HUES64 (cell line): ENCODE measurements at regions not wholly inside any gene's neighbourhood (a gene's known extent, or its start where the extent isn't known, plus 50 kb on each side); places are given as distances from the start of the nearest gene placed in this dataset.
"Not testable (repeated sequence)": the region's sequence is repeated elsewhere in the genome, so short reads cannot be mapped to it uniquely, and the experiment has no call there.

Experiments
- H3K27ac ChIP-seq: 2 replicates; pipeline ENCODE4 v1.7.0; 2013; ENCODE audit warnings: low read depth, low read length, inconsistent platforms
- H3K27me3 ChIP-seq: 2 replicates; pipeline ENCODE4 v1.6.1; 2013; ENCODE audit warnings: mild to moderate bottlenecking, low read length; ENCODE audit not compliant: insufficient read depth
- H3K36me3 ChIP-seq: 2 replicates; pipeline ENCODE4 v1.6.1; 2013; ENCODE audit warnings: mild to moderate bottlenecking, low read length; ENCODE audit not compliant: insufficient read depth
- H3K4me1 ChIP-seq: 2 replicates; pipeline ENCODE4 v1.6.1; 2013; ENCODE audit warnings: mild to moderate bottlenecking, low read length, moderate library complexity; ENCODE audit not compliant: insufficient read depth
- H3K4me3 ChIP-seq: 2 replicates; pipeline ENCODE4 v1.5.1; 2013; ENCODE audit warnings: mild to moderate bottlenecking, low read length, moderate library complexity
- H3K9ac ChIP-seq: 2 replicates; pipeline ENCODE4 v1.6.1; 2013; ENCODE audit warnings: mild to moderate bottlenecking, low read depth, low read length
- H3K9me3 ChIP-seq: 2 replicates; pipeline ENCODE4 v1.6.1; 2013; ENCODE audit warnings: low read depth, low read length; ENCODE audit not compliant: insufficient read depth
- WGBS: fragments of 150-250, 120-280 bp; methylation state at CpG from one replicate; pipeline ENCODE4 v1.1.7; 2013; ENCODE audit warnings: missing lambda C conversion rate; 5-methylcytosine and 5-hydroxymethylcytosine counted together

GRCh38 chr12:131205275-131205933, 251.7 kb downstream of the ADGRD1 start:
- not testable (repeated sequence) for H3K27me3 ChIP-seq, H3K36me3 ChIP-seq, H3K4me1 ChIP-seq, H3K27ac ChIP-seq, H3K9me3 ChIP-seq, H3K9ac ChIP-seq, H3K4me3 ChIP-seq
- 89% methylated on average over 19 of the region's 23 CpGs for WGBS

- not testable (repeated sequence) for H3K27me3 ChIP-seq, H3K9me3 ChIP-seq
- WGBS: 94% methylated on average over 11 of the region's 19 CpGs
Observed at GRCh38 chr12:131206630-131207299, 253.1 kb downstream of the ADGRD1 start.

GRCh38 chr12:131207300-131207660, 253.6 kb downstream of the ADGRD1 start:
- H3K9ac ChIP-seq, H3K27ac ChIP-seq, H3K9me3 ChIP-seq, H3K27me3 ChIP-seq, H3K36me3 ChIP-seq, H3K4me1 ChIP-seq, H3K4me3 ChIP-seq: not testable (repeated sequence)
- WGBS: 86% methylated on average over 12 of the region's 12 CpGs

More at GRCh38 chr12:131206630-131207299, 253.1 kb downstream of the ADGRD1 start:
- H3K27ac ChIP-seq, H3K36me3 ChIP-seq, H3K4me1 ChIP-seq, H3K9ac ChIP-seq, H3K4me3 ChIP-seq: not testable (repeated sequence)

GRCh38 chr12:131207841-131208240, 254.1 kb downstream of the ADGRD1 start:
- H3K4me1 ChIP-seq, H3K27ac ChIP-seq, H3K9ac ChIP-seq, H3K27me3 ChIP-seq, H3K4me3 ChIP-seq, H3K9me3 ChIP-seq, H3K36me3 ChIP-seq: not testable (repeated sequence)
- 94% methylated on average over 12 of the region's 21 CpGs for WGBS

GRCh38 chr12:131208425-131208824, 254.7 kb downstream of the ADGRD1 start:
- H3K9ac ChIP-seq: no peak overlapping the region
- H3K9me3 ChIP-seq: peaks cover 6% of the 10 kb centered on the region; the same call in 1 of the 2 replicates
- H3K4me1 ChIP-seq: no peaks in the 10 kb centered on the region
- H3K27me3 ChIP-seq: no peaks in the 10 kb centered on the region
- H3K4me3 ChIP-seq: no peak overlapping the region
- no peaks in the 10 kb centered on the region for H3K36me3 ChIP-seq
- WGBS: 75% methylated on average over 5 of the region's 5 CpGs
- H3K27ac ChIP-seq: no peak overlapping the region

GRCh38 chr12:131209082-131210070, 255.7 kb downstream of the ADGRD1 start:
- H3K4me1 ChIP-seq: no peaks in the 10 kb centered on the region
- no peak overlapping the region for H3K27ac ChIP-seq
- no peaks in the 10 kb centered on the region for H3K27me3 ChIP-seq
- H3K9me3 ChIP-seq: peaks cover 6% of the 10 kb centered on the region; the same call in 1 of the 2 replicates
- no peak overlapping the region for H3K4me3 ChIP-seq
- no peak overlapping the region for H3K9ac ChIP-seq
- WGBS: 92% methylated on average over 21 of the region's 21 CpGs
- H3K36me3 ChIP-seq: no peaks in the 10 kb centered on the region

GRCh38 chr12:131210506-131211339, 257.0 kb downstream of the ADGRD1 start:
- peaks cover 6% of the 10 kb centered on the region; the same call in 1 of the 2 replicates for H3K9me3 ChIP-seq
- no peak overlapping the region for H3K4me3 ChIP-seq
- no peak overlapping the region for H3K27ac ChIP-seq
- WGBS: 91% methylated on average over 13 of the region's 13 CpGs
- no peak overlapping the region for H3K9ac ChIP-seq
- no peaks in the 10 kb centered on the region for H3K4me1 ChIP-seq
- no peaks in the 10 kb centered on the region for H3K36me3 ChIP-seq
- H3K27me3 ChIP-seq: no peaks in the 10 kb centered on the region

- WGBS: 85% methylated on average over 9 of the region's 9 CpGs
- H3K9ac ChIP-seq: no peak overlapping the region
- no peaks in the 10 kb centered on the region for H3K27me3 ChIP-seq
Observed at GRCh38 chr12:131211340-131211938, 257.7 kb downstream of the ADGRD1 start.

GRCh38 chr12:131213896-131214442, 260.3 kb downstream of the ADGRD1 start:
- WGBS: 89% methylated on average over 14 of the region's 14 CpGs
- peaks cover 14% of the 10 kb centered on the region for H3K4me1 ChIP-seq

More at GRCh38 chr12:131211340-131211938, 257.7 kb downstream of the ADGRD1 start:
- H3K27ac ChIP-seq: no peak overlapping the region
- H3K4me3 ChIP-seq: no peak overlapping the region
- H3K36me3 ChIP-seq: no peaks in the 10 kb centered on the region
- peaks cover 6% of the 10 kb centered on the region; the same call in 1 of the 2 replicates for H3K9me3 ChIP-seq
- H3K4me1 ChIP-seq: no peaks in the 10 kb centered on the region

GRCh38 chr12:131214936-131215335, 261.2 kb downstream of the ADGRD1 start:
- H3K9ac ChIP-seq, H3K4me3 ChIP-seq, H3K9me3 ChIP-seq, H3K27me3 ChIP-seq, H3K36me3 ChIP-seq, H3K27ac ChIP-seq: not testable (repeated sequence)
- H3K4me1 ChIP-seq: peaks cover 14% of the 10 kb centered on the region
- 97% methylated on average over 12 of the region's 12 CpGs for WGBS

More at GRCh38 chr12:131213896-131214442, 260.3 kb downstream of the ADGRD1 start:
- Histone ChIP-seq H3K9ac (no peak overlapping the region), H3K9me3 (peaks cover 6% of the 10 kb centered on the region; the same call in 1 of the 2 replicates), H3K27ac (no peak overlapping the region), H3K27me3 (no peaks in the 10 kb centered on the region), H3K36me3 (no peaks in the 10 kb centered on the region), H3K4me3 (no peak overlapping the region)
